ENCODE measurements at regions not wholly inside any gene's neighbourhood (a gene's known extent, or its start where the extent isn't known, plus 50 kb on each side); places are given as distances from the start of the nearest gene placed in this dataset.
"Not testable (repeated sequence)": the region's sequence is repeated elsewhere in the genome, so short reads cannot be mapped to it uniquely, and the experiment has no call there.

GRCh38 chr2:221762496-221762895, 190.4 kb upstream of the EPHA4 start:
- no peak for DNase-seq
- ATAC-seq = no peak

DNA sequence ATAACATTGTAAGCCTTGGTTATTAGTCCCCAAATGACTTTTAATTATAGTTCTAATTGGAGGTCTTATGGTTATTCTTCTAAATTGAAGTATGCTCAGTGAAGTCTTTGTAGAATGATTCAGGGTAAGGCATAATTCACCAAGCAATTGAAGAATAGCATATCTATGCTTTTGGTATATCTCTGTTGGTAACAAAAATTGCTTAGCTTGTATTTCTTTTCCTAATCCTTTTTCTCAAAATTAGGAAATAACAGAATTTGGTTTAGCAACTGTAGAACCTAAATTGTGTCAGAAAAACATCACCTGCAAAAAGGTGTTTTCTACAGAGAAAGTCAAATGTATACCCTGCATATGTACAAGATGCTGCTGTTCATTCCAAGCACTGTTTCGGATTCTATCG, 189.2 kb upstream of the EPHA4 start:
- ATAC-seq = no peak

DNA sequence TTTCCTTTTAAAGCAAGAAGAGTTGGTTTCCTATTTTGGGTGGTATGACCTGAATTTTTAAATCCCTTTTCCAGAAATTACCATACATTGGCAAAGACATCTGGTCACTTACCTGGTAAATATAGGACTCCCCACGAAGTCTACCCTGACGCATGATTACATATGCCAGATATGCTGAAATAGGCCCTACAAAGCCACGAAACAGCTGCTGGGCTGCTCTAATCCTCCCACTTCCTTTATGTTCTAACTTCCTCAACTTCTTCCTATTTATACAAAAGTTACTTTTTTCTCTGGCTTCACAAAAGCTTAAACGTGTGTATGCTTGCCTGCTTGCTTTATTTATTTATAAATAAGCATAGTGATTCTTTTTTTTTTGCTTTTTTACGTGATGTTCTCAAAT, 186.0 kb upstream of the EPHA4 start:
- ATAC-seq = no peak

More for the DNA sequence above, 189.2 kb upstream of the EPHA4 start:
- no peak for DNase-seq

GRCh38 chr2:221753401-221753800, 181.3 kb upstream of the EPHA4 start:
- ATAC-seq (no peak), DNase-seq (no peak)

More for the DNA sequence above, 186.0 kb upstream of the EPHA4 start:
- DNase-seq = no peak

DNA sequence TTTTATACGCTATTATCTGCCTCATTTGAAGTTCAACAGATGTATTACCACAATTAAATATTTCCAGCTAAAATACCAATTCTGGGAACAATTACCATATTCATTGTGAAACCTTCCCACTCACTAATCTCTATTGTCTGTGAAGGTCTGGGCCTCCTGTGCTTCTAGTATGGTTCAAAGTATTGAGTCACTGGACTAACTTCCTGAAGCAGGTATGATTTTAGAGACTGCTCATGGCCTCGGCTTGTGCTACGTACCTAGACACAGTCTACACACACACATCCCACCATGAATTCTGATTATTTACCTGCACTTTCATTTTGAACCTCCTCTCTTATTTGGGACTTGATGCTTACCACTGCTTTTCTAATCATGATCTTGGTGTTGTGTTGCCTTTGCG, 180.7 kb upstream of the EPHA4 start:
- ATAC-seq (no peak), DNase-seq (no peak)

GRCh38 chr2:221750316-221750715, 178.2 kb upstream of the EPHA4 start:
- no peak for DNase-seq
- no peak for ATAC-seq

DNA sequence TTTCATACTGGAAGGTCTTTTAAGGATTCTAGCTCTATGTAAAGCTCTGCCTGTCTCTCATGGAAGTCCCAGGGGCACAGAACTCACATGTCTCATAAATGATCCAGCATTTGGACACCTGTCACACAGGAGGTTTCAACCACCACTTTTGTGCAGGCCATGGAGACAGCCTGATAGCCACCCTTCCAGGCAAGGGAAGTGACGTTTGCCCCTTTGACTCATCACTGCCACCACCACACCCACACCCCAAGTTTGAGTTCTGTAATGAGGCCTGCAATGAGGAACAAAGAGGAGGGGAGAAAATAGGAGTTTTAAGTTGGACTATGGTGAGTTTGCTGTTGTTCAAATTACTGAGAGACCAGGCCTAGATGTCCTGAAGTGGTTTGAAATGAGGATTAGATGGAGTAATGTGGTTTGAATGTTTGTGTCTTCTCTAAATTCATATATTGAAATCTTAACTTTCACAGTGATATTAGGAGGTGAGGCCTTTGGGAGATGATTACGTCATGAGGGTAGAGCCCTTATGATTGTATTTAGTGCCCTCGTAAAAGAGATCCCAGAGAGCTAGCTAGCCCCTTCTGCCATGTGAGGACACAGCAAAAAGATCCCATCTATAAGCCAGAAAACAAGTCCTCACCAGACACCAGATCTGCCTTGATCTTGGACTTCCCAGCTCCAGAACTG, 175.3 kb upstream of the EPHA4 start:
- no peak for ATAC-seq
- no peak for DNase-seq

DNA sequence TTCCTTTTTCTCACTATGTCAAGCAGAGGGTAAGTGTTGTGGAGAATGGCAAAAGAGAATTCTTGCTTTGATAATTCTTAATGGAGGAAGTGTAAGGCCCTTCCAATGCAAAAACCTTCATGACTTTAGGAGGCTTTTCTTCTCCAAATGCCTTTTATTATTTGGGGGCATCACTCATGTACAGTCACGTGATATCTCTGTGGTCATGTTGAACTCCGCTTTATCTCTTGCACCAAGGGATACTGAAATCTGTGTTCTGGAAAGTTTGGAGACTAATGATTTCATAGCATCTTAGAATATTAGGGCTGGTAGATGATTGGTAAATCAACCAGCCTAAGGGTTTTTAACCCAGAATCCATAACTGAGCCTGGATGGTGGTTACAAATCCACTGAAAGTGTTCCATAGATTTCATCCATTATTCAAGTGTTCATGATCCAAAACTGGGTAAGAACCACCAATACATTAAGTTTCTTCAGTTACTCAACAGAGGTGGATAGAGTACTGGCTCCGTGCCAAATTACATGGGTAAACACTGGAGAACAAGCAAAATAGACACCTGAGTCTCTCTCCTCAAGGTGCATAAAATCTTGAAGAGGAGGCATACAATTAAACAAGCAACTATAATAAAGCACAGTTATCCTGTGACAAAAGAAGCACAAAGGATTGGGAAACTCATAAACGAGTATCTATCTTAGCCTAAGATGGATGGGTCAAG, 169.6 kb upstream of the EPHA4 start:
- DNase-seq (no peak), ATAC-seq (no peak)

- DNase-seq (no peak), ATAC-seq (no peak)
Observed at GRCh38 chr2:221731432-221732145, 159.5 kb upstream of the EPHA4 start.

- ATAC-seq (no peak), DNase-seq (no peak)
Observed at GRCh38 chr2:221726894-221727513, 154.9 kb upstream of the EPHA4 start.

DNA sequence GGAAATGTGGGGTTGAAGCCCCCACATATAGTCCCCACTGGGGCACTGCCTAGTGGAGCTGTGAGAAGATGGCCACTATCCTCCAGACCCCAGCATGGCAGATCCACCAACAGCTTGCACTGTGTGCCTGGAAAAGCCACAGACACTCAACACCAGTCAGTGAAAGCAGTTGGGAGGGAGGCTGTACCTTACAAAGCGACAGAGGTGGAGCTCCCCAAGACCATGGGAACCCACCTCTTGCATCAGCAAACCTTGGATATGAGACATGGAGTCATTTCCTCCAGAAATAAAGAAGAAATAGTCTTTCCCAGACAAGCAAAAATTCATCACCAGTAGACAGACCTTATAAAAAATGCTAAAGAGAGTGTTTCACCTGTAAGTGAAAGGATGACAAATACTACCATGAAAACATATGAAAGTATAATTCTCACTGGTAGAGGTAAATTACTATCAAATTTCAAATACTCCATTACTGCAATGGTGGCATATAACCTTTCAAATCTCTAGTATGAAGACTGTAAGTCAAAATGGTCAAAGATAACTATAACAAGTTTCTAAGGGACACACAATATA, 152.6 kb upstream of the EPHA4 start:
- ATAC-seq (no peak), DNase-seq (no peak)

GRCh38 chr2:221724117-221724516, 152.0 kb upstream of the EPHA4 start:
- not testable (repeated sequence) for ATAC-seq, DNase-seq

- no peak for DNase-seq
- ATAC-seq = no peak
Observed at GRCh38 chr2:221716426-221717303, 144.6 kb upstream of the EPHA4 start.

GRCh38 chr2:221715523-221716247, 143.6 kb upstream of the EPHA4 start:
- ATAC-seq (no peak), DNase-seq (no peak)

- ATAC-seq (no peak), DNase-seq (no peak)
Observed at GRCh38 chr2:221710744-221711143, 138.6 kb upstream of the EPHA4 start.

GRCh38 chr2:221708902-221709301, 136.8 kb upstream of the EPHA4 start:
- no peak for DNase-seq
- no peak for ATAC-seq

- ATAC-seq (no peak), DNase-seq (no peak)
Observed at GRCh38 chr2:221705185-221705877, 133.2 kb upstream of the EPHA4 start.

DNA sequence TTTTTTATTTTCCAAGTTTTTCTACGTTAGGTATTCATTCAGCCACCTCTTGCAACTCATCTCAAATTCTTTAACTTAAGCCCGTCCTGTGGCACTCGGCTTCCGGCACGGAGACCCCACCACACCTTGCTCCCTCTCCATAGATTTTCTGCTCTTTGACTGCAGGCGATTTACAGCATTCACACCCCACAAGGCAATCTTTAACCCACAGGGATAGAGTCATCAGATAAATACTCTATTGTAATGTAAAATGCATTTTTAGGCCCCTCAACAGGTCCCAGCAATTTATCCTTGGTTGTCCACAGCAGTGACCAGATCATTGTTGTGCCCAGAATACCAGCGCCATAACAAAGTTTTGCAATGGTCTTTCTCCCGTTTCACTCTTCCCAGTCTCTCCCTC, 132.3 kb upstream of the EPHA4 start:
- ATAC-seq (no peak), DNase-seq (no peak)

GRCh38 chr2:221693365-221693764, 121.3 kb upstream of the EPHA4 start:
- no peak for DNase-seq
- no peak for ATAC-seq

GRCh38 chr2:221691571-221691970, 119.5 kb upstream of the EPHA4 start:
- no peak for ATAC-seq

More at GRCh38 chr2:221691571-221691970, 119.5 kb upstream of the EPHA4 start:
- no peak for DNase-seq

Measured in stimulated activated naive CD8-positive, alpha-beta T cell treated with anti-CD3 and anti-CD28 coated beads, Interleukin-15, Interleukin-2, amounts not matched to agents 100 U/mL and 50 U/mL, for 24 hours (primary cell).